ENCODE measurements at regions not wholly inside any gene's neighbourhood (a gene's known extent, or its start where the extent isn't known, plus 50 kb on each side); places are given as distances from the start of the nearest gene placed in this dataset.
"Not testable (repeated sequence)": the region's sequence is repeated elsewhere in the genome, so short reads cannot be mapped to it uniquely, and the experiment has no call there.

DNA sequence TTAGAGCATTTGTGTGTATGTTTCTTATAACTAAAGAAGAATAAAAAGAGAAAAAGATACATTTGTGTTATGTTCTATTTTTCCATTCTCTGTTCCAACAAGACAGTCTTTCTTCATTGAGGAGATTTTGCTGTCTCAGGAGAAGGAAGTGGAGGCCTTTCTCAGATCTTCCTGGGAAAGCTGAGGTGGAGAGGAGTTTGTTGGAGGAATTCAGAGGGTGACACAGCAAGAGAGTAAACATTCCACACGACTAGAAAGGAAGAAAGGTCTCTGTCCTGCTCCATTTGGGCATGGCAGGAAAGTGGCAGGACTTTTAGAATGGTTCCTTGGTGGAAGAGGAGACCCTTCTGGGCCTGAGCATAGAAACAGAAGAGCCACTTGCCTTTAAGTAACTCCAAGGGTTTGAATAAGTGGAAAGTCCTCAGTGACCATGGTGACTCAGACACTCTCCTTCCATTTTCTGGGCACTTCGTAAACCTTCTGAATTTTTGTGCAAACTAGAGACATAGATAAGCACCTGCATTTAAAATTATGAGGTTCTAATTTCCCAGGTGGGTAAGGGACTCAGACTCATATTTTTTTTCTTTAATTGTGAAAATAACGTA, 52.3 kb upstream of the COL5A2 start:
- DNase-seq (ENCODE audit: low read depth in 2 of 2), result no peak

DNA sequence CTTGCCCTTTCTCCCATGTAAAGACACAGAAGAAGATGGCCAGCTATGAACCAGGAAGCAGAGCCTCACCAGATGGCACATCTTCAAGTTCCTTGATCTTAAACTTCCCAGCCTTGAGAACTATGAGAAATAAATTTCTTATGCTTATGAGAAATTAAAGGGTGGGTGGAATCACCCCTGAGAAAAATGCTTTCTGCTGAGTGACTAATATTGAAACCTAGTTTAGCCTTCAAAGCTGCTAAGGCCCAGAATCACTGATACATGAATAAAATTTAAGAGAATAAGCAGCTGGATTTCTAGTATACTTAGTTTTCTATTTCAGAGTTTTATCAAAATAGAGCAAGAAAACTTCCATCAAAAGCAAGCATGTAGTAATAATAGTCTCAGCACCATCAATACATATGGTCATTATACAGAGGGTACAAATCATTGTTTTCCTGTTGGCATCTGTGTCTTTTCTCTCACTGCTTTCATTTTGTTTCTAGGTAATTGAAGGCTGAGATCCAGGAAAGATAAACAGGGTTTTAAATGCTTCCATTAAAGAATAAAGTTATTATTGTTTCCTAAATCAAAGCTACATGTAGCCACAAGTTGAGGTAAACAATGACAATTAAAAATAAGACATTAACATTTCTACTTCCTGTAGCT, 53.3 kb upstream of the COL5A2 start:
- DNase-seq (ENCODE audit: low read depth in 2 of 2), result no peak

DNA sequence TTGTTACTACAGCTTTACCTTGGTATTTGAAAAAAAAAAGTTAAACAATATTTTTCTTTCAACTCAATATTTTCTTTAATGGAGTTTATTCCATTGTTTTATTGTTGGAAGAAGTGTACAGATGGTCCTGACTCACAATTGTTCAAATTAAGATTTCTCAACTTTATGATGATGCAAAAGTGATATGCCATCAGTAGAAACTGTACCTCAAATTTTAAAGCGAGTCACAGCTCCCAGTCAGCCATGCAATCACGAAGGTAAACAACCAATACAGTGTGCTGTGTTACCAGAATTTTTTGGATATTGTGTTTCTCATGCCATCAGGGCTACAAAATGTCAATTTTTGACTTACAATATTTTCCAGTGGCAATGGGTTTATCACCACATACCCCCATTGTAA, 54.0 kb upstream of the COL5A2 start:
- no peak for DNase-seq (ENCODE audit: low read depth in 2 of 2)

DNA sequence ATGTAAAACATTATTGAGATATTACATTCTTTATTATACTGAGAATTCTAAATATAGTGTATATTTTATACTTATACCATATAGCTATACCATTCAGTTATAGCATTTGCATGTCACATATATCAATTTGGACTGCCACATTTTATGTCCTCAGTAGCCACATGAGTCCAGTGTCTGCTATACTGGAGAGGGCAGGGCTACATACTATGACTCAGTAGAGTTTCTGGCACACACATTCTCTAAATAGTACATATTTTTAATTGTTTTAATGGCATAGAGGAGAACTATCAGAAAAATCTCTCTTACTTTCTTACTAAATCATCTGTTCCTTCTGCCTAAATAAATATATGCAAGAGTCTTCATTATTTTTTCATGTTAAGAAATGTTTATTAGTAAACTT, 55.4 kb upstream of the COL5A2 start:
- no peak for DNase-seq (ENCODE audit: low read depth in 2 of 2)

DNA sequence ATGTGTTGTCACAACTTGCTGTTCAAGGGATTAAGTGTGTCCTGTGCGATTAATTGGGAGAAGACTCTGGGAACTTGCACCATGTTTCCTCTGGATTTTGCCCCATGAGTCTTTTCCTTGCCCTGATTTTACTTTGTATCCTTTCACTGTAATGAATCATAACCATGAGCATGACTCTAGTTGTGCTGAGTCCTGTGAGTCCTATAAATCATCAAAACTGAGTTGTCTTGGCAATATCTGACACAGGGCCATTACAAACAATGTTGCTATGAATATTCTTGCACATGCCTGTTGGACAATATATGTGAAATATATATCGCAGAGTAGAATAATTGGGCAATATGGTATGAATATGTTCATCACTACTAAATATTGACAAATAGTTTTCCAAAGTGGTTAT, 56.5 kb upstream of the COL5A2 start:
- DNase-seq (ENCODE audit: low read depth in 2 of 2), result no peak

DNA sequence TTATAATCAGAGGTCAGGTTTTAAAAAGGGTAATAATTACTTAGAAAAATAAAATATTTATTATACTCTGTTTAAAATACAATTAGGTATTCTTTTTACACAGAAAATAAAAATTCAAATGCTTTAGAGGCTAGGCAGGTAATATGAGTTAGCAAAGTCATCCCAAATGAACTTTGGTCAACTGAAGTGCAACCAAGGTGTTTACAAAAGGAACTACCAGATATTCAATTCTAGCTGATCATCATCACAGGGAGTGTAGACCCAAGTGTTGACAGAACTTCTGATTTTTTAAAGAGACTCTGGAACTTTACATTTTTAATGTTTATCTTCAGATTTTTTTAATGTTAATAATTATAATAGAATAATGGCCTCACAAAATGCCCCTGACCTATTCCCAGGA, 59.3 kb upstream of the COL5A2 start:
- DNase-seq (ENCODE audit: low read depth in 2 of 2), result no peak

DNA sequence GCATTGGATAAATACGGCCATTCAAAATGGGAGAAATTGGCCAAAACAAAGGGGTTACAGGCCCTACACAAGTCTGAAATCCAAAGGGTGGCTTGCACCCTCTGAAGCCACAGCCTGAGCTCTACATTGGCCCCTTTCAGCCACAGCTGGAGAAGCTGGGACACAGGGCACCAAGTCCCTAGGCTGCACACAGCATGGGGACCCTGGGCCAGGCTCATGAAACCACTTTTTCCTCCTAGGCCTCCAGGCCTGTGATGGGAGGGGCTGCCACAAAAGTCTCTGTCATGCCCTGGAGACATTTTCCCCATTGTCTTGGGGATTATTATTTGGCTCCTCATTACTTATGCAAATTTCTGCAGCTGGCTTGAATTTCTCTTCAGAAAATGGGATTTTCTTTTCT, 64.3 kb upstream of the COL5A2 start:
- DNase-seq (ENCODE audit: low read depth in 2 of 2), result not testable (repeated sequence)

DNA sequence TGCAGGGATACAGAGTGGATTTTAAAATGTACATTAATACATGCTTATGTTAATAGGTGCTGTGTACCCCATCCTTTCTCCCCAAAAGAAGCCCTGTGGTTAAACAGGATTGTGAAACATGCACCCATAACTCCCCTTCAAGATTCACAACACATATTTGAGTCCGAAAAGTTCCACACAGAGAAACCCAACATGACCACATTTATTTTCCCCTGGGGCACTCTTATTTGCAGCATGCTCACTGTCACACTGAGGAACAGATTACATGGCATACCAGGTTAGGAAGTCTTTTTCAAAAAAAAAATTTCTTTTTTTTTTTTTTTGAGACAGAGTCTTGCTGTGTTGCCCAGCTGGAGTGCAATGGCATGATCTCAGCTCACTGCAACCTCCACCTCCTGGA, 67.7 kb upstream of the COL5A2 start:
- DNase-seq (ENCODE audit: low read depth in 2 of 2), result no peak

DNA sequence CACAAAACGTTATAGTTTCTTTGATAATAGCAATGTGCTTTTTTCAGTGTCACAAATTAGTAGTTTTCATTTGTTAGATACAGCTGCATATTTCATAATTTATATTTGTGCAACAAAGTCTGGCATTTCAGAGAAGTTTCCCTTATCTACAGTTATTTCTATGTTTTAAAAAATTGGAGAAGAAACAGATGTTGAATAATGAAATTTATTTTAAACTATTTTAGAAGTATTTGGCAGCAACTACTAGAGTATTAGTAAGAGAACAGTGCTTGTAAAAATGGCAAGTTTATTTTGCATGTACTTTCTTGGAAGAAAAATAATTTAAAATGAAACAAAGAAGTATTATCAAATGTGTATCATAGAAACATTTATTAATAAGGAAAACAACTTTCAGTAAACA, 68.6 kb upstream of the COL5A2 start:
- DNase-seq (ENCODE audit: low read depth in 2 of 2), result no peak

DNA sequence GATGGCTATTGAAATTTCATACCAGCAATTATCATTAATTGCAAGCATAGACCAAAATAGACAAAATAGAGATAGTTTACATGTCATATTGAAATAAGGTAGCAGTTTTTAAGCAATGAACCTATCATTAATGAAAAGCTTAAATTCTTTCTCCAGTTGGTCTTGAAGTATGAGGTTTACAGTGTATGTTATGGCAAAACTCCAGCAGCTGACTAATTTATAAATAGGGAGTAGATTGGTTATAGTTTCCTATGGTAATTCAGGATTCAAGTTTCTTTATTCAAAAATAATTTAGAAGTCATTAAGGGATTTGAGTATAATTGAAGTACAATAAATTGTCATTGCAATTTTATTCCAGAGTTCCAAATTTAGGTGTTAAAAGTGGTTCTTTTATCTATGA, 69.6 kb upstream of the COL5A2 start:
- no peak for DNase-seq (ENCODE audit: low read depth in 2 of 2)

DNA sequence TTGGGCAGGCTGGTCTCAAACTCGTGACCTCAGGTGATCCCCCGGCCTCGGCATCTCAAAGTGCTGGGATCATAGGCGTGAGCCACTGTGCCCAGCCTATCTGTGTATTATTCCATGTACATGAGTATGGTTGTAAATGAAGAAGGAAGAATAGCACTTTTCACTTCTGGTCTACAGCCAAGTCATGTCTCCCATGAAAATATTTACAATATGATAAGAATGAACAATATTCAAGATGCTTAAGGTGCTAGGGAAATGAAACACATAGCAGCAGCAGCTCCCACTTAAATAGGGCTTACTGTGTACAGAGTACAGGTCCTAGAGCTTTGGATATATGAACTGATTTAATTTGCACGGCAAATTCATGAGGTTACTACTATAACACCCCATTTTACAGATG, 70.3 kb upstream of the COL5A2 start:
- no peak for DNase-seq (ENCODE audit: low read depth in 2 of 2)

DNA sequence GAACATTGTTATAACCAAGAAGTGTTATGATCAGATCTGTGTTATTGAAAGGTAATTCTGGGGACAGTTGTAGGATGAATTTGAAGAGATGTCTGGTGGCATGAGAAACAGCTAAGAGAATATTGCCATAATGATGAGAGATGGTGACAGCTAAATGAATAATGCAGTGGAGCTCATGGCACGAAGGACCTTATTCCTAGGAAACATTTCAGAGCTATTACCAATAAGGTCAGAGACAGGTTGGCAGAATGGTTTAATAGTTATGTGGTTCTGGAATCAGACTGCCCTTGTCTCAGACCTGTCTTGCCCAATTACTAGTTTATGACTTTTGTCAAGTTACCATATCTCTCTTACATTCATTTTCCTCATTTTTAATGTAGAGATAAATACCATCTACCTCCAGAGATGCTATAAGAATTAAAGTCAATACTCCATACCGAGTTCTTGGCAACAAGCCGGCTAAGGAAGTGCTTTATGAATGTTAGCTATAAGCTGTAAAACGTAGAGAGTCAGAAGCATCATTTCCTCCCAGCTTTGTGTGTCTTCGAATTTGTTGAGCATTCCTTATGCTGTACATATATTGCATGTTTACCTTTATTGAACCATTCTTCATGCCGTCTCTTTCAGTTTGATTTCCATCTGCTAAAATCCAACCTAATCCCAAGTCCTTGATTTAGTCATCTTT, 73.6 kb upstream of the COL5A2 start:
- peak in 1 of 2 donors; percentile 8 for DNase-seq (ENCODE audit: low read depth in 2 of 2)

DNA sequence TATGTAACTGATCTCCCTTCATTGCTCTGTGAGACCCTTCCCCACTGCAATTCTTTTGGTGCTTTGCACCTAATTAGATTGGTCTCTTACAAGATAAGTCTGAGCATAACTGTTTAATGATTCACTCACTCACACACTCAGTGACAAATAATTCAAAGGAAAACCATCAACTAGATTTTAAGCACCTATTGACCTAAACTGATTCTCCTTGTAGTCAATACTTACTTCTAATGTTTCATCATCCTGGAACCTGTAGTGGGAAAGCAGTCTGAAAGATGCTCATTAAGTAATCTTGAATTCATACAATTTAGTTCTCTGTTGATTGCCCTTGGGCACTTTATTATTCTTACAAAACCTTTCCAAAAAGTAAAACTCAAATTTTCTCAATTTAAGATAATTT, 74.3 kb upstream of the COL5A2 start:
- DNase-seq (ENCODE audit: low read depth in 2 of 2), result no peak

DNA sequence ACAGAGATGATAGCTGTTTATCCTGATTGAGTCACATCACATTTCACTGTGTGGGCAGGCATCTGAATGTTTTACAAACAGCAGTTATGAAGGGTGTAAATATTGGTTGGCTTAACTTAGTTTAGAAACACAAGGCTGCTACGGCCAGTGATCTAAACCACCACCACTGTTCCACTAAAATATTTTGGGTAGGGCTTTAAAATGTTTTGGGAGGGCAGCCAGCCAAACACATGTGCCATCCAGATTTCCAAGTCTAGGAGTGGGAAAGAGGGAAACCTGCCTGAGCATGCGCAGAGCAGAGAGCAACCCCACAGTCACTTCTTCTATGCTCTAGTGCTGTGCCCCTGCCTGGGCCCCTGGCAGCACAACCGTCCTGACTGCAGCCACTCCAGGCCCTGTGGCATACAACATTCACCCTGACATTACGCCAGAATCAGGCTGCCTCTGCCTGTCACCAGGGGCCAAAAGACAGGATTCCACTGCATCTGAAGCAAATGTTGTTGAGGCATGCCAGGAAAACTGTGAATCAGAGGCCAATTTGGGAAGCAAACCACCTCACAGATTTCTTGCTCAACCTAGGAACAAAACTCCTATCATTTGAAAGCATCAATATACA, 74.8 kb upstream of the COL5A2 start:
- no peak for DNase-seq (ENCODE audit: low read depth in 2 of 2)

DNA sequence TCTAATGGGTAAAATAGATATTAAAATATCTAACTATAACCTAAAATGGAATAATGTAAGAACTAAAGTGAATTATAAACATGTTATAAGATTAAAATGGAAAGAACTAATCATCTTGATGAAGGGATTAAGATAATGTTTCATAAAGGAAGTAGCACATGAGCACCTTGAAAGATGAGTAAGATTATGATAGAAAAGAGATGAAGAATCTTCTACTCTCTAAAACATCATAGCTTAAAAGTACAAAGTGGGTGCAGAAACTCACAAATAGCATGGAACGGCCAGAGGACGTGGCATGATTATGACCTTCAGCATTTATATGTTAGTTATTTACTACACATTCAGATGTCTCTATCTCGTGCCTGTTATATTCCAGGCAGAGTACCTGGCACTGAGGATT, 76.2 kb upstream of the COL5A2 start:
- DNase-seq (ENCODE audit: low read depth in 2 of 2), result no peak

DNA sequence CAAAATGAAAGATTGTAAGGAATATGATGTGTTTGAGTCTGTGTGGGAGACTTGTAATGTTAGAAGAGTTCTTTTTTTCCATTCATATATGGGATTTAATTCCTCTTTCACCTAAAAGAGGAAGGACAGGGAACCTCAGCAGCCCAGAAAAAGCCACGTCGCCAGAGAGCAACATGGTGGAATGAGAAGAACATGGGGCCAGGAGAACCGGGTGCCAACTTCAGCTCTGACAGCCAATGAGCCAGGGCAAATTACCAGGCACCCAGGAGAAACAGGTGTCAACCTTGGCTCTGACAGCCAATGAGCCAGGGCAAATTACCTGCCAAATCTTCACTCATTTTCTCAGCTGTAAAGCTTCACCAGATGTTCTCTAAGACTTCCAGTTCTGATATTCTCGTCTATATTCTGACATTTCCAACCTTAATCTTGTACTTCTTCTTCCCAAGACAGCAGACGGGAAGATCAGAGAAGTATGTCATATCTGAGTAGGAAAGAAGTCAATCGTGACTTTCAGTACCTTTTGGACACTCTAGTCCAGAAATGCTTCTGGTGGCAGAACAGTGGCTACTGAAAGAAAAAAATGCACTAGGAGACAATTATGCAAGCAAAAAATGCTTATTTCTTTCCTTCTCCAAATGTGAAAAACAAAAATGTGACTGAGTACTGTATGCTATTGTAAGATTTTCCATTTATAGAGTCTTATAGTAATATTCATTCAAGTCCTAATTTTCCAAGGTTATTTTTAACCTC, 79.2 kb upstream of the COL5A2 start:
- no peak for DNase-seq (ENCODE audit: low read depth in 2 of 2)

DNA sequence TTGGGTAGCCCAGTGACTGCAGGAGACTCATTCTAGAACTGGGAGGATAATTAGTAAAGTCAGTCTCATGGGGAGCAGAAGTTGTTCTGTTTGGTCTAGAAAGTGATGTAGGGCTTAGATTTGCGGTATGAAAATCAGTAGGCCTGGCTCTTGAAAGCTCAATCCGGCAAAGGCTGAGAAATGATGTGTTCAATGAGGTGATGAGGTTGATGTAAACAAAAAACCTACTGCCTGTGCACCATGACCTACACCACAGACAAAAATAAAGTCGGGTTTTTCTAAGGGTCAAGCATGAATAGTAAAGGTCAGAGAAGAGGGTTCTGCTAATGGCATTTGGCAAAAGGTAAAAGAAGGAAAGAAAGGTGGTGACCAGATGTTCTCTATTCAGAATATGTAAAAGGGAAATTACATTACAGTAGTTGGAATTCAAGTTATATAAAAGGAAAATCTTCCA, 80.8 kb upstream of the COL5A2 start:
- peak; percentile 78 to 86 for DNase-seq (ENCODE audit: low read depth in 2 of 2)

DNA sequence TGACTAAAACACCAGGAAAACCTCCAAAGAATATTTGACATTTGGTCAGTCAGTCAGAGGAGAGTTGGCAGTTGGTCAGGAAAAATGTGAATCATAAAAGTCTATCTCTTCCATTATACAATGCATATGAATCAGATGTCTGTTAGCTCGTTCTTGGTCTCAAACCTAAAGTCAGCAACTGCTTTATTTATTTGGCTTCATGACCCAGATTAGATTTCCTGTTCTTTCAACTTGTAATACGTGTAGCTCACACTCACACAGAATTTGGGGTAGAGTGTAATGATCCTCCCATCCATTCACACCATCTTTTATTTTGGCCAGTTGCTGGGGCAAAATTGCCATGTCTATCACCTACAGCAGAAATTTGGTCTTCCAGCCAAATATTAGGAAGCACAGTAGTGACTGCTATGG, 81.9 kb upstream of the COL5A2 start:
- peak; percentile 90 to 95 for DNase-seq (ENCODE audit: low read depth in 2 of 2)

DNA sequence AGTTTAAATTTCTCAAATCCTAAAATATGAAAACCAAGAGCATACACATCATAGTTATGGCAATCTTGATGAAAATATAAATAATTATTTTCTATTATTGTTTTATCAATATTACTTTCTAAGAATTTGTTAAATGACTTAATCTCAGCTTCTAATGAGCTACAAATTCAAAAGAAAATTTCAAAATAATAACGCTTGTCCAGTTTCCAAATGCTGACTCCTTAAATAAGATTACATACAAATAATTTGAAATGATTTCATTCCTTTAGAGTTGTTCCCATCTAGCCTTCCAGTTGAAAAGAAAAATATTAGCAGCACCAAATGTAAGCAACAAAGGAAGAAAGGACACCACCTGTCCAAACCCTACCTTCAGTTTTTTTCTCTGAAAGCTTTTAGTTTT, 82.4 kb upstream of the COL5A2 start:
- no peak for DNase-seq (ENCODE audit: low read depth in 2 of 2)

DNA sequence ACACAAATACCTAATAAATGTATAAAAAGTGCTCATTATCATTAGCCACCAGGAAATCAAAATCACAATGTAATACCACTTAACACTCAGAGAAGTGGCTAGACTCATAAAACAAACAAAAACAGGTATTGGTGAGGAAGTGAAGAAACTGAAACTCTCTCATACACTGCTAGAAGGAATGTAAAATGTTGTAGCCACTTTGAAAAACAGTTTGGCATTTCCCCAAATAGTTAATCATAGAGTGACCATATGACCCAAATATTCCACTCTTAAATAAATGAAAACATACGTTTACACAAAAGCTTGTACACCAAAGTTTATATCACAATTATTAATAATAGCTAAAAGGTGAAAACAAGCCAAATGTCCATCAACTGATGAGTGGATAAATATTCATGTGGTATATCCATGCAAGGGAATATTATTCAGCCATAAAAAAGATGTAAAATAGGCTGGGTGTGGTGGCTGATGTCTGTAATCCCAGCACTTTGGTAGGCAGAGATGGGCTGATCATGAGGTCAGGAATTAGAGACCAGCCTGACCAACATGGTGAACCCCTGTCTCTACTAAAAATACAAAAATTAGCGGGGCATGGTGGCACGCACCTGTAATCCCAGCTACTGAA, 86.2 kb upstream of the COL5A2 start:
- DNase-seq (ENCODE audit: low read depth in 2 of 2), result no peak

DNA sequence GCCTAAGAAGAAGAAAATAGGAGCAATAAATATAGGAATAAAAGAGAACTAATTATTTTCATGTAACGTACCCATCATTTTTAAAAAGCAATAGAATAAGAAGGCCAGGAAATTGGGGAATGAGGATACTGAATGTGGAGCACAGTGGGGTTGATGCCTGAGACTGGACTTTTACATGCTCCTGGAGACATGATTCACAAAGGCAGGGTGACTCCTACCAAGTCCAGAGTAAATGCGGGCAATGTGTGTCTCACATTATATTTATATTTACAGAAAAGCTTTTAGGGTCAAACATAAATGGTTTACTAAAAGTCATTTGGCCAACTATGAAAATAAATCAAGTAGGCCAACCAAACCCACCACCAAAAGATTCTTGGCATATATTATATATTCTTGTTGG, 87.9 kb upstream of the COL5A2 start:
- DNase-seq (ENCODE audit: low read depth in 2 of 2), result no peak
